NCI-H345 treated with DMSO at 0.1 percent for 48 hours (cell line): ENCODE measurements at regions not wholly inside any gene's neighbourhood (a gene's known extent, or its start where the extent isn't known, plus 50 kb on each side); places are given as distances from the start of the nearest gene placed in this dataset.

Experiments
- DNase-seq: peaks from one replicate; lab custom pipeline; 2025; ENCODE audit not compliant: unreplicated experiment; lab: John Stamatoyannopoulos, UW

DNA sequence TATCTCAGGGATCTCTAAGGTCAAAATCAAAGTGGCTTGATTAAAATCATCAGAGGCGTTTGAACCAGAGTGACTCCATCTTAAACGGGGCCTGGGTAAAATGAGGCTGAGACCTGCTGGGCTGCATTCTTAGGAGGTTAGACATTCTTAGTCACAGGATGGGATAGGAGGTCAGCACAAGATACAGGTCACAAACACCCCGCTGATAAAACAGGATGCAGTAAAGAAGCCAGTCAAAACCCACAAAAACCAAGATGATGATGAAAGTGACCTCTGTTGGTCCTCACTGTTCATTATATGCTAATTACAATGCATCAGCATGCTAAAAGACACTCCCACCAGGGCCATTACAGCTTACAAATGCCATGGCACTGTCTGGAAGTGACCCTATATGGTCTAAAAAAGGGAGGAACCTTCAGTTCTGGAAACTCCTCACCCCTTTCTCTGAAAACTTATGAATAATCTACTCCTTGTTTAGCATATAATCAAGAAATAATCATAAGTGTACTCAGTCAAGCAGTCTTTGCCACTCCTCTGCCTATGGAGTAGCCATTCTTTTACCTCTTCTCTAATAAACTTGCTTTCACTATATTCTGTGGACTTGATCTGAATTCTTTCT is 143.3 kb upstream of the SLCO3A1 start:
- no peak for DNase-seq

DNA sequence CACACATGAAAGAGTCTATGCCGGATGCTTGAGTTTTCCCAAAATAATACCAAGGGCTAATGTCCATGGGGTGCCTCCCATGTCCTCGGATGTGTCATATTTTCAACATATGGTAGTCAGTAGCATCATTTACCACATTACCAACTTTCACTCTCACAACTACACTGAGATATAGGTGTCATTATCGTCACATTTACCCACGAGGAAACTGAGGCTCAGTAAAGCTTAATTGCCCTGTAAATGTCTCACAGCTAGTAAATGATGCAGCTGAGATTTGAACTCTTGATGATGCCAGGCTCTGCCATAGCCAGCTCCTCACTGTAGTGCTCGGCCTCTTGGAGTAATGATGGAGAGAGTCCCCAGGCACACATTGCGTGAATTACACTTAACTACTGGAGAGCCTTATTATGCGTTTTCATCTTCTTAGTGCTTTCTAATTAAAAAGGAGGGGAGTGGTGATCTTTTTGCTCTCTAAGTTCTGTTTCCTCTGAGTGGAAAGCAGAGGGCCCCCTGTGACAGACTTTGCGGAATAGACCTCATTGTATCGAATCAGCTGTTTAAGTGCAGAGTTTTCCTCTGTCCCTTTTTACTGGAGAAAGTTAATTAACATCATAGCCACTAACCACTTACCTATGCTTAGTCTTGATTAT is 142.0 kb upstream of the SLCO3A1 start:
- no peak for DNase-seq

DNA sequence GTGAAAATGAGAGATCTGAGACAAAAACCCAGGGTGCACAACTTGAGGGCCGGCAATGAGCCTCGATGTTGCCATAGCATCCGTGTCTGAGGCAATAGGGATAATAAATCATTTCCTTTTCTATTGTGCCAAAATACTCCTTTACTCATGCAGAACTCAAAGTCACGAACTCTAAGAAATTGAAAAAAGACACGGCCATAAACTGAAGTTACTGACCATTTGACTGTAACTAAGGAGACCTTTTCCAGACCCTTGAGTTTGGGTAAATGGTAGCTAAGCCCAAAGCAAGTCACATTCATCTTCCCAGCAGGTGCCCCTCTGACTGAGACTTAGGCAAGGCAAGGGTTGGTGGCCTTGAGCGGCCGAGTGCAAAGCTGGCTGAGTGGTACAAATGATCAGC is 141.2 kb upstream of the SLCO3A1 start:
- DNase-seq = no peak

DNA sequence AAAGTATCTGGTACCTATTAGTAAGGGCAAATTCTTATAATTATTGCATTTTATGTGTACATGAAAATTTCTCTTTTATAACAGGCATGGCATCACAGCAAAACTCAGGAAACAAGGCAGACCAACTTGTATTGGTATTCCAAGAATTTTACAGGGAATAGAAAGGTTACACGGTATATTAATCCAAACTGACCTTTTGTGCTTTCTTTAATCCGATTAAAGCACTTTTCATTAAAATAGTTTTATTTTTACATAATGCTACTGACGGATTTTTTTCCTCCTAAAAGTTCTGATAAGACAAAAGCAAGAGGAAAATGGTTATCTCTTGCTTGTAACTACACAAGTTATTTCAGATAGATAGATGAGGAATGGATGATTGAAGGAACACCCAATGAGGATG is 137.0 kb upstream of the SLCO3A1 start:
- no peak for DNase-seq

DNA sequence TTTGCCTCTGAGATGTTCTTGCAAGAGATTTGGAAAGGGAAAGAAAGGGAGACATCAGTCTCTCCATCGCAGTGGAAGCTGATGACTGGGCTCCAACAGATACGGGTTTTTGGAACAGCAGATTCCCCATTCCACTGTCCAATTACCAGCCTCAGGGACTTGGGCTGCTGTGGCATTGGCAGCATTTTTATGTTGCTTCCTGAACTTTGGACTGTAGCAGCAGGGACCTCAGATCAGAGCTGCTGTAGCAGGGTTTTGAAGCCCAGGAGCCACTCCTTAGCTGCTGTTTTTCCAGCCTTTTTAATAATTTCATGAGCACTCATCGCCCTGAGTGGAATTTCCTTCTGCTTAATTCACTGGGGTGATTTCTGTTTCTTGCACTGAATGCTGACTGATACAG is 135.7 kb upstream of the SLCO3A1 start:
- no peak for DNase-seq

DNA sequence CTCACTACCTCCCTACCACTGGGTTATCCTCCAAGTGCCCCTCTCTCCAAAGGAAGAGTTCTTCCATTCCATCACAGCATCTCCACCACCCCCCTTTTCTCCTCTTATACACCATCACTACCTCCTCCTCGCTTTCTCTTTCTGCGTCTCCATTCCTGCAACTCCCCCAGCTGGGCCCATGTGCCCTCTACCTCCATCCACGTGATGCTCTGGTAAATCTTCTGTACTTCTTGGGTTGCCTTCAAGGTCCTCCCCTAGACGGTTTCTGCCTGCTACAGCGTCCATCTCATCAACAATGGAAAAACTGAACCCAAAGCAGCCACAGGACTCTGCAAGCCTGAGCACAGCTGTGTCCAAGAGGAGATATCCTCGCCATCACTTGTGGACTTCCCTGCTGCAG is 129.5 kb upstream of the SLCO3A1 start:
- no peak for DNase-seq

DNA sequence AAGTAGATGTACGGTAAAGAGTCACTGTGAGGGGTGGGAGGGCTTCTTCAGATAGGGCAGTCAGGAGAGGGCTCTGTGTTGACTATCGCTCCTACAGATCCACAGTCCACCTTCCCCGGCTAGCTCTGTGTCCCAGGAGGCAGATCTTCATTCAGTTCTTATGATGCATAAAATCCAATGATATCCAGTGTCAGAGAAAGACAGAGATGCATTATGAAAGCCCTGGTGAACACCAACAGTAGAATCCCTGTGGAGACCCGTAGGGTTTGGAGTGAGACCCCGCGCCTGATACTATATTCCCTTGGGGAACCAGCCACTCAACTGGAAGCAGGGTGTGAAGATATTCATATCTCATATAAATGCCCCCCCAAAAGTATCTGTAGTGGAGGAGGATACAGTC is 119.8 kb upstream of the SLCO3A1 start:
- no peak for DNase-seq

DNA sequence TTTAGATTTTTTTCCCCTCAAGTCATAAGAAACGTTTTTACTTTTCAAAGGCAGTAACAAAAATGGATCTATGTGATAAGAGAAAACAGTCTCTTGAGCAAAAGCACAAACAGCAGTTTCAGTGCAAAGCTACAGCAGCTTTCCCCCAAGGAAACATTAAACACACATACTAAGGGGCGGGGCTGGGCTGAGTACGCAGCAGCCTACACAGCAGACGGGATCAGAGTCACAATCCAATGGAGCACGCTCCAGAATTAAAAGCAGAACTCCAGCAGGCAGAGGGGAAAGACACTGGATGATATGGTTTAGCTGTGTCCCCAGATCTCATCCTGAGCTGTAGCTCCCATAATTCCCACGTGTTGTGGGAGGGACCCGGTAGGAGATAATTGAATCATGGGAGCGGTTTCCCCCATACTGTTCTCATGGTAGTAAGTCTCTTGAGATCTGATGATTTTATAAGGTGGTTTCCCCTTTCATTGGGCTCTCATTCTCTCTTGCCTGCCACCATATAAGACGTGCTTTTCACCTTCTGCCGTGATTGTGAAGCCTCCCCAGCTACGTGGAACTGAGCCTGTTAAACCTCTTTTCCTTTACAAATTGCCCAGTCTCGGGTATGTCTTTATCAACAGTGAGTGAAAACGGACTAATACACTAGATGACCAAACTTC is 116.2 kb upstream of the SLCO3A1 start:
- DNase-seq = no peak

DNA sequence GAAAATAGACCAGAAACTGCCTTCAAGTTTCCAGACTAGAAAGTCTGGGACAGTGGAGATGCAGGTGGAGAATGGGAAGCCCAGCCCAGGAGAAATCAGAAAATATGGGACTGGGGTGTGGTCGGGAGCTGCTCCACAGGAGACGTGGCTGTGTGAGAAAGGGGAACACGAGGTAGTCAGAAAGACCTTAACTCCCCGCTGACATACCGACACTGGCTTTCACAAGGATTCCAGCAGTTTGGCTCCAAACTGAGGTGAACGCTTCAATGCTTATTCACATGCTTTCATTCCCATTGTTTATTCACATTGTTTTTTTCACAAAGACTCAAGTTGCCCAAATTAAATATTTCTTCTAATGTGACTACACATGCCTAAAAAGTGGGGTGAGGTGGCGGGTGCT is 111.5 kb upstream of the SLCO3A1 start:
- DNase-seq = no peak

- DNase-seq = no peak
Observed at GRCh38 chr15:91751611-91752010, 101.9 kb upstream of the SLCO3A1 start.

DNA sequence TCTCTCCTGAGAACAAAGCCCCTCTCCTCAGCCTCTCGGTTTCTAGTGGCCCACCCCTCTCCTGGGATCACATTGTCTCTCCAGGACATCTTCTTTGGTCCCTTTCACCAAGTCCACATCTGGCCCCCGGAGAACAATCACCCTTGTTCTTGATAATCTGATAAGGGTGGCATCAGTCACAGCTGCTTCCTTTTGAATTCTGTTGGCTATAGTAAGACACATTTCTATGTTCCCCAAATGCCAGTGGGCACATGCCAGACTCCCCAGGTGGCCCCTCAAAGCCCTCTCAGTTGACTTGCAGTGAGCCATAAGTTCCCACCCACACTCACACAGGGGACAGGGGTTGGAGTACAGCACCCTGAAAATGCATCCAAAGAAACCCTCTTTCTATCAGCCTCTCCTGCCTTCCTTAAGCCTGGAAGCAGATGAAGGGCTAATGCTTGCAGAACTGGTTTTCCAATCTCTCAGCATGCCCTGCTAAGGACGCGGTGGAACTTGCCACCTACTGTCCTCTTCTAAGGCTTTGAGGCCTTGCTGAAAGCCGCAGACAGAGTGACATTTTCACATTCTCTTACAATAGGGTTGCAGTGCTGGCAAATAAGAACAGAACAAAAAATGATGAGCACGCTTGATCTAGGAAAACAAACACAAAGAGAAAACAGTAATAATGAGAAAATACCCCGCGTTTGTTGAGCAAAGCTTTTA is 101.3 kb upstream of the SLCO3A1 start:
- DNase-seq = no peak

GRCh38 chr15:91759560-91759959 is 93.9 kb upstream of the SLCO3A1 start:
- DNase-seq = no peak

DNA sequence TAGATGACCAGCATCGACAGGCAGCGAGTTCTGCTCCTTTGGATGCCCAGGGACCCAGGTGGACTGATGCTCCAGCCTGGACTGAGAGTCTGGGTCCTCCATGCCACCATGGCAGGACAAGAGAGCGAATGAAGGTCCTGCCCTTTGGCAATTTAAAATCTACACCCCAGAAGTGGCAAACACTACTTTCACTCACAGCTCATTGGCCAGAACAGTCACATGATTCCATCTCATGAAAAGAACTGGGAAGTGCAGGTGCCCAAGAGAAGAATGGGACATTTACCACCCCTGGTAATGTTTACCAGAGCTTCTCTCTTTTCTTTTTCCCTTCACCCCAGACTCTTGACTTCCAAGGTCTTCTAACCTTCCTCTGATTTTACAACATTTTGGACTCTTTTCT is 87.8 kb upstream of the SLCO3A1 start:
- DNase-seq = no peak

- no peak for DNase-seq
Observed at GRCh38 chr15:91769476-91769875, 84.0 kb upstream of the SLCO3A1 start.

DNA sequence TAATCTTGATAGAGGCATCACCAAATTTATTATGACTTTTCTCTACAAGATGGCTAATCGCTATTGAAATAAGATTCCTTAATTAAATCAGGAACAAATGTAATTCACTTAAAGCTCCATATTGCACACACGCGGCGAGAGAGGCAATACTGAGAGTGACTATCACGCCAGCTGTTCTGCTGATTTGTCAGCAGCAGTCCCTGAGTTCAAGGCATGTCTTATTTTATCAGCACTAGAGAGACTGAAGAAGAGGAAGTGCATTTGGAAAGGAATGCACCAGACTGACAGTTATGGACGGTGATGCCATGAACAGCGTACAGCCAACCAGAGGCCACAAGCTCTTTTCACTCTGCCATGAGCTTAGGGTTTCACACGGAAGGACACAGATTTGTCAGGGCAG is 83.6 kb upstream of the SLCO3A1 start:
- DNase-seq = no peak

DNA sequence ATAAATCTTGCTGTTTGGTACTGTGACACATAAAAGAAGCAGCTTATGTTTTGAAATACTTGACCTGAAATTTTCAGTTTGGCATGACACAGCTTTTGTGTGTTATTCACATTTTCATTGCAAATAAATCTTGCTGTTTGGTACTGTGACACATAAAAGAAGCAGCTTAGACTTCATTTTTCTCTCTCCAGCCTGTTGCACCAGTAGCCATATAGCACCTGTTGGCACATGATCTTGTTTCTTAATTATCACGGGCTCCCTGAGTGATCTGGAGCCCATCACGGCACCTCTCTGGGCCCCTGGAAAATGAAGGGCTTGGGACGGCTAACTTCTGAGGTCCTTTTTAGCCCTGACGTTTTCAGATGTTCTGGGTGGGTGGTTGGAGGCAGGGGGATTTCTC is 77.4 kb upstream of the SLCO3A1 start:
- no peak for DNase-seq

GRCh38 chr15:91779960-91780359 is 73.5 kb upstream of the SLCO3A1 start:
- no peak for DNase-seq

DNA sequence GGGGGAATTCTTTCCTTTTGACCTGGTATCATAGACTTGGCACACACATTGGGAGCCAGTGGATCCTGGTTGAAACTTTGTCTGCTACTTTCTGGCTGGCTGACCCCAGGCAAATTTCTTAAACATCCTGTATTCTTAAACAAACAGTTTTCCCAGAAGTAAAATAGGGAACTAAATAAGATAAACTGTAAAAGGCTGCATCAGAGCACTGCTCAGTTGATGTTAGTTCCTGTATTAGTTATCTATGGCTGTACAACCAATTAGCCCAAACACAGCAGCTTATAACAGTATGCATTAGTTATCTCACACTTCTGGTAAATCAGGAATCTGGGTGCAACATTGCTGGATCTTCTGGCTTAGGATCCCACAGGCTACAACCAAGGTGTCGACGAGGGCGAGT is 73.1 kb upstream of the SLCO3A1 start:
- DNase-seq = no peak

DNA sequence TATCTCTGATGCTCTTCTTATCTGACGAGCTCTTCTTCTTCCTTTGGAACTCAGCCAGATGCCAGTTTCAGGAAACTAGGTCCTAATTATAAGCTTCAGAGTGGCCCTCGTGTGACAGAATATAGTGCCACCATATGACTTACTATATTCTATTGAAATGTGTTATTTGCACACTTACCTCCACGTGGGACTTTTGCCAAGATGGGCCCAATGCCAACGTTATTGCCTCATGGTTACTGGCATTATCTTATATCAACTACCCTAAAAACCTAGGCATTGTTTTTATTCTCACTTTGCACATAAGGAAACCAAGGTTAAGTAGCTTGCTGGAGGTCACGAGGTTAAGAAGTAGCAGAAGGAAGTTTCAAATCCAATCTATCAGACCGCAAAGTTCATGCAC is 71.3 kb upstream of the SLCO3A1 start:
- no peak for DNase-seq

GRCh38 chr15:91783008-91783407 is 70.5 kb upstream of the SLCO3A1 start:
- DNase-seq = no peak

DNA sequence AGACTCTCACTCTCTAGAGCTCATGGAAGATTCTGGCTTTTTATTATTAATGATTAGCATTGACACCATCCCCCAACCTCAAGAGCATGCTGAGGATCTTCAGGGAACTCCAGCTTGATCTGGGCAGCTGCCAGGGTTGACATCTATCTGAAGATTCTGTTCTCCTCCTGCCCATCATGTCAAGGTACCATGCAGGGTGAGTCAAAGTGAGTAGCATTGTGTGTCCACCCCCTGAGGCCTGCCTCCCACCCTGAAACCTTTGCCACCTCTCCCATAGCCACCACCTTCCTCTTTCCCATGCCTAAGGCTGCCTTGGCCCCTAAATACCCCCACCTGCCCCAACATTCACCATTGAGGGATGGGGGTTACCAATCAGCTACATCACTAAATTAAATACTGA is 70.1 kb upstream of the SLCO3A1 start:
- no peak for DNase-seq
